GM18909 (cell line): ENCODE measurements at regions not wholly inside any gene's neighbourhood (a gene's known extent, or its start where the extent isn't known, plus 50 kb on each side); places are given as distances from the start of the nearest gene placed in this dataset.
"Not testable (repeated sequence)": the region's sequence is repeated elsewhere in the genome, so short reads cannot be mapped to it uniquely, and the experiment has no call there.

Experiments
- ATAC-seq: cut with Tn5 transposase; IDR thresholded peaks from one replicate; pipeline ENCODE4 v1.9.1; 2021; ENCODE audit warnings: mild to moderate bottlenecking; ENCODE audit not compliant: unreplicated experiment, poor library complexity

DNA sequence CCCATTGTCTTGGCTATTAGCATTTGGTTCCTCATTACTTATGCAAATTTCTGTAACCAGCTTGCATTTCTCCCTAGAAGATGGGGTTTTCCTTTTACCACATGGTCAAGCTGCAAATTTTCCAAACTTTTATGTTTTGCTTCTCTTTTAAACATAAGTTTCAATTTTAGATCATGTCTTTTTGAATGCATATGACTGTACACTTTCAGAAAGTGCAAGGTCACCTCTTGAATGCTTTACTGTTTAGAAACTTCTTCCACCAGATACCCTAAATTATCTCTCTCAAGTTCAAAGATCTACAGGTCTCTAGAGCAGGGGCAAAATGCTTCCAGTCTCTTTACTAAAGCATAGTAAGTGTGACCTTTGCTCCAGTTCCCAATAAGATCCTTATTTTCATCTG lies 837.6 kb upstream of the NXPH2 start:
- no peak for ATAC-seq

DNA sequence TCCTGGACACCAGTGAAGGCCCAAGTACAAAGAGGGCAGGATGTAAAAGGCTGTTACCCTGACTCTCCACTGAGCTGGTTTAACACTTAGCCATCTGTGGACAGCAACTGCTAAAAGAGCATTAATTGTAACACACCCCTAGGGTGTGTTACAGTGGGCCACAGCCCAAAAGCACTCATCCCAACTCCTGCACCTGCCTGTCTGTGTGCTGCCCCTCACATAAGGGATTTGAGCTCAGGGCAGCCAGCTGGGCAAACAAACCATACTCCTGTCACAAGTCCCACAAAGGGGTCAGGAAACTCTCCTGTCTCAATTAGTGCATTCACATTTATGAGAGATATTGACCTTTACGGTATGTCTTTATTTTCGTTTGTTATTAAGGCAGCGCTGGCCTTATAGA lies 833.1 kb upstream of the NXPH2 start:
- no peak for ATAC-seq

DNA sequence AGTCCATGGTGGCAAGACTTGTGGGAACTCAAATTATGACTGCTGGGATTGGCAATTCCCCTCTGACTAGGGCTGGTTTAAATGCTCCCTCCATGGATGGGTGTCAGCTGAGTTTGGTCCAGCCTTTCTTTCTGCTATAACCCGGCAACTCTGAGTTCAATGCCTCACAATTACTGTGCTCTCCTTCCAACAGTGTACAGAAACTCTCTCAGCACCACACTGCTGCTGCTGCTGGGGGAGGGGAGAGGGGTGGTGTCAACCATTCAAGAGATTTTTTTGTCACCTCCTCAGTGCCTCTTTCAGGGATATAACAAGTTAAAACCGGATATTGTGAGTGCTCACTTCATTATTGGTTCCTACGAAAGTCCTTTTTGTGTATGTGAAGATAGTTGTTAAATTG lies 830.3 kb upstream of the NXPH2 start:
- no peak for ATAC-seq

DNA sequence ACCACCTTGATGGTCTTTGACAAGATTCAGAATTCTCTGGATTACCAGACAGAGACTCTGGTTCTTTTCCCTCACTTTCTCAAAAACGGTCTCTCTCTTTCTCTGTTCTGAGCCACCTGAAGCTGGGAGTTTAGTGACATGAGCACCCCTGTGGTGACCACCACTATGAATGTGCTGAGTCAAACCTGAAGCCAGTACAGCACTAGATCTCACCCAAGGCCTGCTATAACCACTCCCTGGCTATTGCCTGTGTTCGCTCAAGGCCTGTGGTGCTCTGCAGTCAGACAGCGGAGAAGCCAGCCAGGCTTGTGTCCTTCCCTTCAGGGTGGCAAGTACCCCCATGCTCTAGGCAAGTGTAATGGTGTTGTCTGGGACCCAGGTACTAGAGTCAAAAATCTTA lies 828.9 kb upstream of the NXPH2 start:
- ATAC-seq = no peak

DNA sequence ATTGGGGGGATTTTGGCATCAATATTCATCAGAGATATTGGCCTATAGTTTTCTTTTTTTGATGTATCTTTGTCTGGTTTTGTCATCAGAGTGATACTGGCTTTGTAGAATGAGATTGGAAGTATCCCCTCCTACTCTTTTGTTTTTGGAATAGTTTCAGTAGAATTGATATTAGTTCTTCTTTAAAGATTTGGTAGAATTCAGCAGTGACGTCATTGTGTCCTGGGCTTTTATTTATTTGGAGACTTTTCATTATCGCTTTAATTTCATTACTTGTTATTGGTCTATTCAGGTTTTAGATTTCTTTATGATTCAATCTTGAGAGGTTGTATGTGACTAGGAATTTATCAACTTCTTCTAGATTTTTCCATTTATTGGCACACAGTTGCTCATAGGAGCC lies 825.5 kb upstream of the NXPH2 start:
- no peak for ATAC-seq

DNA sequence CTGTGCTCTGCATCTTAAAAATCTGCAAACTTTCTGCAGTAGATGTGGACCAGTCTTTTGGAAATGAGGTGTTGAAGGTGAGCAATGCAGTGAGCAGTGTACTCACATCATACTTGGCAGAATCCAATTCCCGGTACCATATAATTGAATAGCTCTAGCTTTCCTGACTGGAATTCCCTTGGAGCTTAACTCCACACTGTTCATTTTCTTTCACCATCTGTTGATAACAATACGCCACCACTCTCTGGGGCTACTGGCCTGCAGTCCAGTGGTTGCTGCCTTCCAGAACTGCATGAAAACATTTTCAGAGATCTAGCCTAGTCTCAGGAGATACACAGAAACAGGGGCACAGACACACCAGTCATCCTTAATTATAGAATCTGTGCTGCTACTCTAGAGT lies 820.0 kb upstream of the NXPH2 start:
- no peak for ATAC-seq

DNA sequence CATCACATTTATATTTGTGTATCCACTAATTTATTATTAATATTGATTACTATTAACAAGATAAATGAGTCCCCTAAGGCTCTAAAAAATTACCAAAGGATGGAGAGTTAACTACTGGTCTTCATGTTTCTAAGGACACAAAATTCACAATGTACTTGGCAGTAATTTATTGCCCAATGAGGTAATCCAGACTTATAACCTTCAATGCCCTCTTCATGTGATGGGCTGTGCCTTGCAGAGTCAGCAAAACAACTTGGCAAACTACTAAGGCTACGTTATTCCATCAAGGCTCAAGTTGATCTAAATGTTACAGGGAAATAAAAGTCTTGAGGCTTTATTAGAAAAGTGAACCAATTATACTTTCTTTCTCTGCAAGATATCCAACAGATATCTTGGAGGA lies 804.9 kb upstream of the NXPH2 start:
- no peak for ATAC-seq

DNA sequence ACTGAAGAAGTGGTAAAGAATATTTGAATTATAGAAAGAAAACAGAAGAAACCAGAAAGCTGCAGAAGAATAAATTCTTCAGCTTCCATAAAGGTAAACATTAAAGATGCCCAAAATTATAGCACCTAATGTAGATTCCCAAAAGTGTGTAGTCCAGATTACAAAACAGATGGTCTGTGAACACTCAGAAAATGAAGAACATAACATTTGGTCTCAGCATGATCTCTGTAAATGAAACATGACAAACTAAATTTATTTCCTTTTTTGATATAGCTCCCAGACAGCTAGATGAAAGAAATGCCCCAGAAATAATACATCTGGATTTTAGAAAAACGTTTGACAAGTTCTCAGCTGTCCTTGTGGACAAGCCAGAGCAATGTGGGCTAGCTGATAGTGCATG lies 794.2 kb upstream of the NXPH2 start:
- no peak for ATAC-seq

DNA sequence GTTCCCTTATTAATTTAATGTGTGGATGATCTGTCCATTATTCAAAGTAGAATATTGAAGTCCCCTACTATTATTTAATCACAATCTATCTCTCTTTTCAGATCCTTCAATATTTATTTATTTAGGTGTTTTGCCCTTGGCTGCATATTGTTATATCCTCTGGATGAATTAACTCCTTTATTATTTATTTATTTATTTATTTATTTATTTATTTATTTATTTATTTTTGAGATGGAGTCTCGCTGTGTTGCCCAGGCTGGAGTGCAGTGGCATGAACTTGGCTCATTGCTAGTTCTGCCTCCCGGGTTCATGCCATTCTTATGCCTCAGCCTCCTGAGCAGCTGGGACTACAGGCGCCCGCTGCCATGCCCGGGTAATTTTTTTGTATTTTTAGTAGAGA lies 776.6 kb upstream of the NXPH2 start:
- no peak for ATAC-seq

DNA sequence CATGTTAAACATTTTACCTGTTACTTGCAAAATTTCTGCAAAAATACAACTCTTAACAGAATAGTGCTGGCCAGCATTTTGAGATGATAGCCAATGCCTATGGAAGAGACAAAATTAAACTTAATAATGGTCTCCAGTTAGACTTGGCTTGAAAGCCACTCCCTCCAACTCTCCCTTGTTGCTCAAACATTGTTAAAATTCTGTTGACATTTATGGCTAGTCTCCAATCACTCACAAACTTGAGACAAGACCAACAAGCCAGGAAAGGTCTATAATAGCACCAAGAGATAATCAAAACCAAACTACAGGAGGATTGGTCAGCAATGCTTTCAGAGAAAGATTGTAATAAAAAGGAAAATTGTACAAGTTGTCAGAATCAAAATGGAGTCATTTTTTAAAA lies 770.7 kb upstream of the NXPH2 start:
- no peak for ATAC-seq

DNA sequence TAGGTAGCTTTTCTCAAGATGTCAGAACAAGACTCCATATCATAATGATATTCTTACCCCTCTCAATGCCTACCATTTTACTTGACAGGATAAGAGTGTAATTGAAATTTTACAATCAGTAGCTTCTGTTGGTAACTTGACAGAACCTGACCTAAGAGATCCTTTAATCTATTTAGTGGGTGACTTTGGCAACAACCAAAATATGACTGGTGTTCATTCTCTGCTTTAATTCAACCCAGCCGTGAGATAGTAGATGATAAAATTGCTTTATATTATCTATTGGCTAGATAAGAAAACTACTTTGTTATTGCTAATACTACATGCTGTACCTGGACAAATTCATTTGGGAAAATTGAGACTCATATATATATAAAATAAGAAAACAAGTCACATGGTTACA lies 770.2 kb upstream of the NXPH2 start:
- ATAC-seq = no peak

DNA sequence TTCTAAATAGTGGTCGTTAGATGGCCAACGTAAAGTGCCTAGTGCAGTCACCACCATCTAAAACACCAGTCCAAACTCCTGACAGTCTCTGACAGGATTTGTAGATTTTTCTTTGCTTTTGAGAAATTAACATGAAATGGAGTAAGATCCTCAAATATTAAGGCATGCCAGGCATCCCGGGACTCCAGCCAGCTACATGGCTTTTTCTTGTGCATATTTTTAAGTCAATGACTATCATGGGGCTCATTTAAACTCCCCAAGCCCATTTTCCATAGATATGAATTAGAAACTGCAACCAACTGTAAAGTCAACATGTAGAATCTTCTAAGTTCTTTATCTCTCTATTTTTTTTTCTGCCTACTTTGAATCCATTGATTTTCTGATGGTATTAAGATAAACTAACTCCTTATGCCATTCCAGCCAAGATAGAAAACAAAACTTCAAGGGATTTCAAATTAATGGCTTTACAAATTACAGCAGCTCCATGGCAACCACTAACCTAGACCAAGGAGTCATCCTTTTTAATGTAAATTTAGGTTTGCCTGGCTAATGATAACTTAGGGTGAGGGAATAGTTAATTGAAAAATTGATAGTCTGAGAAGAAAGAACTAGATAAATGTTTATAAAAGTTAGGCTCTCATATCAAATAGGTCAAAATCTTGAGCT lies 764.1 kb upstream of the NXPH2 start:
- no peak for ATAC-seq

DNA sequence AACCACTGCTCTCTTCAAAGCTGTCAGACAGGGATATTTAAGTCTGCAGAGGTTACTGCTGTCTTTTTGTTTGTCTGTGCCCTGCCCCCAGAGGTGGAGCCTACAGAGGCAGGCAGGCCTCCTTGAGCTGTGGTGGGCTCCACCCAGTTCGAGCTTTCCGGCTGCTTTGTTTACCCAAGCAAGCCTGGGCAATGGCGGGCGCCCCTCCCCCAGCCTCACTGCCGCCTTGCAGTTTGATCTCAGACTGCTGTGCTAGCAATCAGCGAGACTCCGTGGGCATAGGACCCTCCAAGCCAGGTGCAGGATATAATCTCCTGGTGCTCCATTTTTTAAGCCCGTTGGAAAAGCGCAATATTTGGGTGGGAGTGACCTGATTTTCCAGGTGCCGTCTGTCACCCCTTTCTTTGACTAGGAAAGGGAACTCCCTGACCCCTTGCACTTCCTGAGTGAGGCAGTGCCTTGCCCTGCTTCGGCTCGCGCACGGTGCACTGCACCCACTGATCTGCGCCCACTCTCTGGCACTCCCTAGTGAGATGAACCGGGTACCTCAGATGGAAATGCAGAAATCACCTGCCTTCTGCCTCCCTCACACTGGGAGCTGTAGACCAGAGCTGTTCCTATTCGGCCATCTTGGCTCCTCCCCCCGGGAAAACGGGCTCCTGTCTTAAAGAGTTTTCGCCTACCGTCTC lies 758.3 kb upstream of the NXPH2 start:
- ATAC-seq = not testable (repeated sequence)

DNA sequence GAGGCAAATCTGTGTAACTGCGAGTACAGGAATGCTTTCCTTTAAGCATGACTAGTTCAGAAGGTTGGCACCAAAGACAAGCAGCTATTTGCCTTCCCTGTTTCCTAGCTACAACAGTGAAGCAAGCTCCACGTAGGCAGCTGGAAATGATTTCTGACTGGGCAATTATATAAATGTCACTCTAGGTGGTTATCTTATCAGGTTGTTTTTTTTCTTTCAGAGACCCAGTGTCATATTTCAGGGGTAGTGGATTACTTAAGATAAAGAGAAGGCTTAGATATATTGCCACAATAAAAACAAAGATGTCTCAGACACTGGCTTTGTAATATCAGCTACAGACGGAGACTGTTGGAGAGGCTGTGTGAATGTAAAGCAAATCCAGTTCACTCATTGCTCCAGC lies 748.9 kb upstream of the NXPH2 start:
- ATAC-seq = no peak

DNA sequence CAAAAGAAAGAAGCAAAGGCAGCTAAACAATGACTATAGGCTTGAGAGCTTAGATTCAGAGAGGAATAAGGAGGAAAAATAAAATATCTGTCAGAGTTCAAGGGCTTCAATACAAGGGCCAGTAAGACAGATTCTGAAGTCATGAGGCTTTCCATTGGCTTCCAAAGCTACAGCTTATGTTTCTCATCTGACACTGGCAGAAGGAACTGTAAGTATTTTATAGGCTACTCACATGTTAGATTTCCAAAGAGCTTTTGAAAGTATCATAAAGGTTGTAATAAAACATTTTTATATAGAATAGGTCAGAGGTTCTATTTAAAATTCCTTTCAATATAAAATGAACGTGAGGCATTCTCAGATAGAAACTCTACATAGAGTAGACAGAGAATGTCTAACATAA lies 746.6 kb upstream of the NXPH2 start:
- ATAC-seq = no peak

DNA sequence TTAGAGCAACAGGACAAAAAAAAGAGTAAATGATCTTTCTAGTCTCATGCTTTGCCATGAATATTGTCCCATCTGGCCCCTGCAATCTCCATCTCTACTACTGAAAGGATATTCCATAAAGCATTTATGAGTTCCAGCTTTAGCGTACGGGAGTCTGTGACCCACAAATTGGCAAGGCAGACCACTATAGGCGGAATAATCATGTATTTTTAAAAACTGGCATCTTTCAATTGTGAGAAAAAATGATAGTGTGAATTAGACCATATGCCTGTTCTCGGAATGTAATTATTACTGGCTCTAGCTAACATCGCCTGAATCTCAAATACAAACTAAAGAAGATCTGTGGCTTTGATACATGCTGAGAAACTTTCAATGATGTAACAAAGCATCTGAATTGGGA lies 738.1 kb upstream of the NXPH2 start:
- ATAC-seq = no peak

DNA sequence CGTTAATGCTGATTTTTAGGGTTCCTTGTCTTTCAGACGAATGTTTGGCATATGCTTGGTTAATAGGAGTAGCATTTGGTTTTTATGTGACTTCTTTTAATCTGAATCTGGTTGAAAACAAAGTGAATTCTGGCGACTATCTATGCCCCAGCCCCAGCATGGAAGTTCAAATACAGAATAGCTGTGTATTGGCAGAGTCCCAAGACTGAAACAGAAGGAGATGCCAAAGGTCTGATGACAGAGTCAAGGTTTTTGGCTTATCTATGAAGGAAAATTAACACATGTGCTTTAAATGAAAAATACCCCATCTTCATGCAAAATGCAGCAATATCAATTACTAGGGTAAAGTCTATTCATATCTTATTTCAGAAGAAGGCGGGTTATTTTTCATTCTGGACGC lies 734.8 kb upstream of the NXPH2 start:
- ATAC-seq = no peak

DNA sequence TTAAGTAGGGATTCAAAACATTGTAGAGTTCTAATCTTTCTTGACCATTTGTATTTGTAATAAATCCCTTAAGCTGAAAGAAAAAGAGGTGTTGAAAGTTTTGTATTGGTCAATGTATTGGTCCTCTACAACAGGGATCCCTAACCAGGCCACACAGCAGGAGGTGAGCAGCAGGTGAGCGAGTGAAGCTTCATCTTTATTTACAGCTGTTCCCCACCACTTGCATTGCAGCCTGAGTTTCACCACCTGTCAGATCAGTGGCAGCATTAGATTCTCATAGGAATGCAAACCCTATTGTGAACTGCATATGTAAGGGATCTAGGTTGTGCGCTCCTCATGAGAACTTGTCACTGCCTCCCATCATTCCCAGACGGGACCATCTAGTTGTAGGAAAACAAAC lies 715.7 kb upstream of the NXPH2 start:
- no peak for ATAC-seq

DNA sequence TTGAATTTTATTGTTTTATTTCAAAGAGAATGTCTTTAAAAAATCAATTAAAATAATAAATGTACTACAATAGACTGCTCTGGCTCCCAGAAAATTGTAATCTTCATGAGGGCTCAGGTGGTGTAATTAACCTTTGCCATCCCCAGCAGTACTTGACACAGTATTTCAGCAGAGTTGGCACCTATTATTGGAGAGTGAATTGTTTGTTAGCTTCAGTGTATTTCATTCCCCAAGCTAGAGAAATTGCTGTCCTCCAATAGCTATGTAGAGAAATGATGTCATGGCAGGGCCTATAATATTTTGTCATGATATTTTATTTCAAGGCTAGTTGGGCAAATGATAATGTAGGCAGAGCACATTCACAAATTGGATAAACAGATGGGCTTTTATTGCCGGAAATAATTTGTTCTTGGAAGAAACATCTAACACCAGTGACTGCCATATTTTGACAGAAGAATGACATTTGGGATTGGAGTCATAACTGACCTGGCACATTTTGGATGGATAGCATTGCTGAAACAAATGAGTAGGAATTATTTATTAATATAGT lies 712.0 kb upstream of the NXPH2 start:
- no peak for ATAC-seq

DNA sequence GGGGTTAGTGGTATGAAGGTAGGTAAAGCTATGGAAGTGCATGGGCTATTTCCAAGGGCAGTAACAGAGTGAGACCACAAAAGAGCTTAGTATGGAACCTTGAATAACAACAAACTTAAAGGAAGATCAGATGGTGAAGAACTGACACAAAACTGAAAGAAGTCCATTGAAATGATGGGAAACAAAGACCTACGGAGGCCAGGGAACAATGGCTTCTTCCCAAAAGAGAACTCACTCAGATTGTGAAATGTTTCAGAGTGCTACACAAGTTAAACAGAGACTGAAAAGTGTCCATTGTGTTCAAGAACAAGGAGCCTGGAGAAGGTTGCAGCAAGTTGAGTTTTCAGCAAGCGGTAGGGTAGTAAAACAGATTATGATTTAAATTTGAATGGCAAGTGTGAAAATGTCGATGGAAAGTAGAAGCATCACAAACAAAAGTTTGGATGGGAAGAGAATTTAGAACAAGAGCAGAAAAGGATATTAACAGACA lies 700.0 kb upstream of the NXPH2 start:
- no peak for ATAC-seq

DNA sequence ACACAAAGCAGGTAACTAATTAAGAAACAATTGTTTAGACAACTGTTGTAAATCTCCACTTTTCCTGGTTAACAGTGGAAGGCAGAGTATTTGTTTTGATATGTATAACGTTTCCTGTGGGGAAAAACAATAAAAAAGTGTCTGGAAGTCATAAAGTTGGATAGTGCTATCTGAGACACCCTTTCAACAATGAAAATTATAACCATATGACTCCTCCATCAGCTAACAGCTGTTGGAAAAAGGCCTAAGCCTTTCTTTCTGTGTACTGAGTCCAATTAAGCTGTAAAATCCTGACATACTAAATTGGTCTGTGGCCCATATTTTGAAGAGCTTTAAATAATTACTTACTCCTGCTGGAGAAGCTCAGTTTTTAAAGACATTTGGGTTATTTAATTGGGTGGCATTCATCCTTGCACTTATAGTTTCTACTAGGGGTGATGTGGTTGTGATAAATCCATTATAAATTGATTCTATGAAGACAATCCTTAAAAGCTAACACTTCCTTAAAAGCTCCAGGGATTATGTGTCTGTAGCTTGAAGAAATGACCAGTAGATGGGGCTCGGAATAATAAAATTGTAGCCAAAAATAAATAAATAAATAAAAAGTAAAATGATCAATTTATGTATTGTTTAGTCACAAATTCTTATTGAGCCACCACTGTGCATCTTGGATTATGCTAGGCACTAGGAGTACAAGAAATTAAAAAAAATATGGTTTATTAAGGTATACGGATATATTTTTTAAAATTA lies 698.1 kb upstream of the NXPH2 start:
- ATAC-seq = no peak
